ENCODE measurements at regions not wholly inside any gene's neighbourhood (a gene's known extent, or its start where the extent isn't known, plus 50 kb on each side); places are given as distances from the start of the nearest gene placed in this dataset.

DNA sequence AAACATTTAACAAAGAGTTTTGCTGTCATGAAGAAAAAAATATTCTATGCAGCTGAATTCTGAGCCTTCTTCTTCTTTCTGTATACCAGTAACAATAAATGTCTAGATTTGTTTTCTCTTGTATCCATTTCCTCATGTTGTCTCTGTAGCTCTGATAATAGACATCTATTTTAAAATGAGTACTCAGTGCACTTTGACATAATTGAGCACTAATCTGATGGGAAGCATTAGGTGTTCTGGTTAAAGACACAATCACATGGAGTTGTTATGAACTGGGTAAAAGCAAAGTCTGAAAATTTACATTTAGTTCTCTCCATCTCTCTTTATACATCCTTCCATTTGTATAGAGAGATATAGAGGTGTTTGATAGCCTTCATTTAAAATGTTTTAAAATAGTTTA lies 230.0 kb downstream of the BCHE start:
- dilution Hi-C loops (cut with HindIII; ENCODE audit: low sequenced_read_pairs, unreplicated experiment) (no loop called here), intact Hi-C loops (cut with micrococcal nuclease) (no loop called here), in situ Hi-C loops (cut with MboI; ENCODE audit: low sequenced_read_pairs) (no loop called here)
- Histone ChIP-seq H3K9ac (ENCODE audit: low read depth, low read length) (no peak overlapping the region), H3K23ac (ENCODE audit: low read depth, low read length) (no peak overlapping the region), H2AFZ (replicated peaks; ENCODE audit: low read length, poor library complexity) (no peak overlapping the region), H3K4me2 (ENCODE audit: low read depth, low read length) (no peak overlapping the region), H3K9me3 (ENCODE audit: control insufficient read depth, insufficient read depth, low read length) (no peaks in the 10 kb centered on the region), H3K9me1 (ENCODE audit: insufficient read depth, low read length) (no peaks in the 10 kb centered on the region), H2AK9ac (replicated peaks; ENCODE audit: low read depth, low read length, poor library complexity) (no peak overlapping the region), H4K5ac (ENCODE audit: low read depth, low read length) (no peak overlapping the region), H3K4me3 (ENCODE audit: insufficient read depth, low read depth, low read length) (no peak overlapping the region), H3K14ac (replicated peaks; ENCODE audit: low read depth, low read length) (no peak overlapping the region), H3K27ac (ENCODE audit: insufficient read depth, low read length) (no peak overlapping the region), H2BK5ac (ENCODE audit: low read depth, low read length, poor library complexity, severe bottlenecking) (no peak overlapping the region), H4K20me1 (ENCODE audit: insufficient read depth, low read length) (no peaks in the 10 kb centered on the region), H3K79me1 (ENCODE audit: low read depth in 1 of 2, low read length in 2 of 2) (no peaks in the 10 kb centered on the region), H2BK120ac (ENCODE audit: low read depth, low read length) (no peak overlapping the region), H3K4me1 (ENCODE audit: control insufficient read depth, insufficient read depth, low read length) (no peaks in the 10 kb centered on the region), H3K4ac (ENCODE audit: low read depth, low read length) (no peak overlapping the region), H2AK5ac (ENCODE audit: low read depth, low read length) (no peak overlapping the region), H3K27me3 (ENCODE audit: control insufficient read depth, insufficient read depth, low read length) (no peaks in the 10 kb centered on the region), H3K56ac (ENCODE audit: extremely low read depth, insufficient read depth, low read length) (no peak overlapping the region), H4K91ac (ENCODE audit: insufficient read depth, low read depth, low read length) (no peak overlapping the region), H2BK15ac (ENCODE audit: low read depth, low read length) (no peak overlapping the region), H3K36me3 (ENCODE audit: control insufficient read depth, insufficient read depth, low read length) (no peaks in the 10 kb centered on the region), H4K8ac (ENCODE audit: low read depth in 2 of 2, low read length in 2 of 2) (no peak overlapping the region), H2BK20ac (ENCODE audit: low read depth, low read length) (no peak overlapping the region), H3K18ac (ENCODE audit: low read depth, low read length) (no peak overlapping the region)
- TF ChIP-seq NFE2L2 (IDR thresholded peaks at IDR 0.05; ENCODE audit: low read depth, low read length), result no peak
- no peak for TF ChIP-seq CEBPB (IDR thresholded peaks at IDR 0.05; ENCODE audit: low read depth, low read length)
- TF ChIP-seq CTCF (conservative IDR thresholded peaks at IDR 0.05; ENCODE audit: low read depth, low read length), result no peak
- no peak for DNase-seq
- CTCF ChIA-PET, result no interaction called here
- no peak for ATAC-seq (ENCODE audit: low read depth)
- BruUV-seq (replicated peaks), result no TSS peak
- POLR2A ChIA-PET (ENCODE audit: unreplicated experiment), result no interaction called here

All from IMR-90 (cell line).